ENCODE measurements at regions not wholly inside any gene's neighbourhood (a gene's known extent, or its start where the extent isn't known, plus 50 kb on each side); places are given as distances from the start of the nearest gene placed in this dataset.

- Mint-ChIP-seq H3K9me3 (peaks cover 0 to 6% of the 10 kb centered on the region in 2 donors), H3K36me3 (no peaks in the 10 kb centered on the region)
- ATAC-seq = no peak
Measured at GRCh38 chr5:155299386-155300005, 285.9 kb downstream of the KIF4B start.

DNA sequence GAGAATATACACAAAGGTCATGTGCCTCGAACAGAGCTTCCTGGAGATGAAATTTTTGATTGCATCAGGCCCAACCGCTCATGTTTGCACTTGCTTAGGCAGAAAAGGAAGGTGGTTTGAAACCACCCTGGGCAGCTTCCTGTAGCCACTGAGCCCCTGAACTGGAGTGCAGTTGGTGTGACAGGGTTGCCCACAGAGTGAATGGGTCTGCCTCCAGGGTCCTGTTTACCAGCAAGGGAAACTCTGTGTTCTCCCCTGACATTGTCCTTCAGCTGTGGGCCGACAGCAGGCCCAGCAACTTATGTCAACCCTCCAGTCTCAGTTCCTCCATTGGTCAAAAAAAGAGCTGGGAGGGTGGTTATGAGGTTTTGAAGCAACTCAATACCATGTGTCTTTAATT is 289.6 kb downstream of the KIF4B start:
- ATAC-seq = no peak
- peaks cover 0 to 2% of the 10 kb centered on the region in 2 donors for H3K9me3 Mint-ChIP-seq

More at GRCh38 chr5:155299386-155300005, 285.9 kb downstream of the KIF4B start:
- DNase-seq (ENCODE audit: low spot score in 2 of 2) = no peak
- no peak overlapping the region for H3K27ac Mint-ChIP-seq

DNA sequence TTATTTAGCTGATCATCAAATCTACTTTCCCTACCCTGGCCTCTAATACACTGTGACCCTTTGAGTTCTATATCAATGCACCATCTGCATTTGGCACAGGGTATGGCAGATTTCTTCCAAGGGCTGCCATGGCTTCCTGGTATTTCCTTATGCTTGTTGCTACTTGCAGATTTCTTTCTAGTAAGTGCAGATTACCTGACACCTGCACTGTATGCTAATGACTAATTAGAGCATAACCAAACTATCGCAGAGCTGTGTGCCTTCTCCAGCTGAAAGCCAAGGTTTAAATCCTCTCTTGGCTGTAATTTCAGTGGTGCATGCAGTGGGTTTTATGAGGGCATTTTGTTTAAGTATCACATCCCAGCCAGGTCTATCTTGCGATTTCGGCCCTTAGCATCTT is 293.7 kb downstream of the KIF4B start:
- Mint-ChIP-seq H3K27ac (no peak overlapping the region), H3K36me3 (no peaks in the 10 kb centered on the region), H3K9me3 (no peaks in the 10 kb centered on the region)

More for the DNA sequence above, 289.6 kb downstream of the KIF4B start:
- Mint-ChIP-seq H3K27ac (no peak overlapping the region), H3K36me3 (no peaks in the 10 kb centered on the region)
- DNase-seq (ENCODE audit: low spot score in 2 of 2) = no peak

GRCh38 chr5:155308289-155308688 is 294.7 kb downstream of the KIF4B start:
- DNase-seq (ENCODE audit: low spot score in 2 of 2) (no peak), ATAC-seq (no peak)
- Mint-ChIP-seq H3K9me3 (no peaks in the 10 kb centered on the region), H3K36me3 (no peaks in the 10 kb centered on the region), H3K27ac (no peak overlapping the region)

More for the DNA sequence above, 293.7 kb downstream of the KIF4B start:
- ATAC-seq = no peak
- DNase-seq (ENCODE audit: low spot score in 2 of 2) = no peak

- no peak for ATAC-seq
- Mint-ChIP-seq H3K36me3 (no peaks in the 10 kb centered on the region), H3K27ac (no peak overlapping the region), H3K9me3 (no peaks in the 10 kb centered on the region)
- DNase-seq (ENCODE audit: low spot score in 2 of 2) = no peak
Measured at GRCh38 chr5:155309021-155309746, 295.6 kb downstream of the KIF4B start.

GRCh38 chr5:155311721-155312120 is 298.2 kb downstream of the KIF4B start:
- ATAC-seq (no peak), DNase-seq (ENCODE audit: low spot score in 2 of 2) (no peak)
- no peaks in the 10 kb centered on the region for H3K36me3 Mint-ChIP-seq
- H3K9me3 Mint-ChIP-seq = peaks cover 0 to 3% of the 10 kb centered on the region in 2 donors
- no peak overlapping the region for H3K27ac Mint-ChIP-seq

DNA sequence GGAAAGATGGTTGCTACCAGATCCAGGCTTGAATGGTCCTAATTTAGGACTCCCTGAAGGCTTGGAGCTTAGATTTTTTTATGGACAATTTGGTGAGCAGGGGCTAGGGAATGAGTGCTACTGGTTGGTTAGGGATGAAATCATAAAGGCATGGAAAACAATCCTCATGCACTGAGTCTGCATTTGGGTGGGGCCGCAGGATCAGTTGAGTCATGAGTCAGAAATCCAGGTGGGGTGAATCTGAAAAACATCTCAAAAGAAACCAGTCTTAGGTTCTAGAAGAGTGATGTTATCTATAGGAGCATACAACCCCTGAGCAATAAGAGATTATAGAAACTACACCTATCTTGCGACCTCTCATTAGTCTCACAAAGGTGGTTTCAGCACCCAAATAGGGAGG is 300.0 kb downstream of the KIF4B start:
- Mint-ChIP-seq H3K27ac (no peak overlapping the region), H3K36me3 (no peaks in the 10 kb centered on the region), H3K9me3 (peaks cover 3 to 4% of the 10 kb centered on the region in 2 donors)
- ATAC-seq (no peak), DNase-seq (ENCODE audit: low spot score in 2 of 2) (no peak)

- Mint-ChIP-seq H3K27ac (no peak overlapping the region), H3K36me3 (no peaks in the 10 kb centered on the region), H3K9me3 (peaks cover 3 to 4% of the 10 kb centered on the region in 2 donors)
- DNase-seq (ENCODE audit: low spot score in 2 of 2) (no peak), ATAC-seq (no peak)
Measured at GRCh38 chr5:155316070-155316714, 302.6 kb downstream of the KIF4B start.

DNA sequence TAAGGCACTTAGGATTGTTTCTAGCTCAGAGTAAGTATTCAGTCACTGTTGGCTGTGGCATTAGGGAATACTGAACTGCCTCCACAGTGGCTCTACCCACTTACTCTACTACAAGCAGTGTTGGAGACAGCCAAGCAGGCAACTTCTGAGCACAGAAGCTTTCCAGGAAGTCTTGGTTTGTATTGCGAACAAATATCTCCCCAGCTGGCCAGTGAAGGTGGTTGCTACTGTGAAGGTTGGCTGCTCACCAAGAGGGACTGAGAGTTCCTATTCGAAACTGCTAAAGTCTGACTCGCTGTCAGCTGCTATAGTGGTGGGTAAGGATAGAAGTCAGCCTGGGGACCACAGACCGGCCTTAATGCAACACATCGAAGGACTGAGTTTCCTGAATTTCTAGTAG is 319.1 kb downstream of the KIF4B start:
- ATAC-seq (no peak), DNase-seq (ENCODE audit: low spot score in 2 of 2) (no peak)
- Mint-ChIP-seq H3K27ac (no peak overlapping the region), H3K36me3 (no peaks in the 10 kb centered on the region), H3K9me3 (no peaks in the 10 kb centered on the region)

GRCh38 chr5:155342956-155343355 is 329.4 kb downstream of the KIF4B start:
- no peaks in the 10 kb centered on the region for H3K36me3 Mint-ChIP-seq
- no peak for DNase-seq (ENCODE audit: low spot score in 2 of 2)
- no peak for ATAC-seq
- H3K27ac Mint-ChIP-seq = no peak overlapping the region
- H3K9me3 Mint-ChIP-seq = peaks cover 0 to 4% of the 10 kb centered on the region in 2 donors

GRCh38 chr5:155343468-155343867 is 329.9 kb downstream of the KIF4B start:
- H3K9me3 Mint-ChIP-seq = peaks cover 0 to 4% of the 10 kb centered on the region in 2 donors
- no peak overlapping the region for H3K27ac Mint-ChIP-seq
- DNase-seq (ENCODE audit: low spot score in 2 of 2) (no peak), ATAC-seq (no peak)
- no peaks in the 10 kb centered on the region for H3K36me3 Mint-ChIP-seq

GRCh38 chr5:155353231-155353630 is 339.7 kb downstream of the KIF4B start:
- DNase-seq (ENCODE audit: low spot score in 2 of 2) (no peak), ATAC-seq (no peak)
- Mint-ChIP-seq H3K36me3 (peaks cover 6 to 14% of the 10 kb centered on the region in 2 donors), H3K9me3 (peaks cover 17 to 36% of the 10 kb centered on the region in 2 donors), H3K27ac (no peak overlapping the region)

- DNase-seq (ENCODE audit: low spot score in 2 of 2) (no peak), ATAC-seq (no peak)
- Mint-ChIP-seq H3K27ac (no peak overlapping the region), H3K9me3 (peaks cover 0 to 7% of the 10 kb centered on the region in 2 donors), H3K36me3 (no peaks in the 10 kb centered on the region)
Measured at GRCh38 chr5:155366096-155366495, 352.5 kb downstream of the KIF4B start.

DNA sequence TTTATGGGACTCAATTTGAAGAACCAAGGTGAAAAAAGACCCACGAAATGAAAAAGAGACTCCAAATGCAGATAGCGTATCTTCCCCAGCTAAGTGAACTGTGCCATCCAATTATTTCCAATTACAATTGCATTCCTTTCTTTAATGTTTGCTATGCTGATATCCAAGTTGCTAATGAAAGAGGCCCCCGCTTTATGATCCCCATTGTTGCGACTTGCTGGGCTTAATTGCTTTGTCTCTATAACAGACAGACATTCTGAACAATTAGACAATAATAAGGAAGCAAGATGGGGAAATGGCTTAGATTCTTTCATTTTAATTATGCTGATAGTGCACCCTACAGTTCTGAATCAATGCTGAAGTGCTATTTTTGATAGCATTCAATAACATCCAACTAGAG is 354.3 kb downstream of the KIF4B start:
- no peak for ATAC-seq
- Mint-ChIP-seq H3K9me3 (peaks cover 2 to 10% of the 10 kb centered on the region in 2 donors), H3K27ac (no peak overlapping the region), H3K36me3 (no peaks in the 10 kb centered on the region)
- no peak for DNase-seq (ENCODE audit: low spot score in 2 of 2)

DNA sequence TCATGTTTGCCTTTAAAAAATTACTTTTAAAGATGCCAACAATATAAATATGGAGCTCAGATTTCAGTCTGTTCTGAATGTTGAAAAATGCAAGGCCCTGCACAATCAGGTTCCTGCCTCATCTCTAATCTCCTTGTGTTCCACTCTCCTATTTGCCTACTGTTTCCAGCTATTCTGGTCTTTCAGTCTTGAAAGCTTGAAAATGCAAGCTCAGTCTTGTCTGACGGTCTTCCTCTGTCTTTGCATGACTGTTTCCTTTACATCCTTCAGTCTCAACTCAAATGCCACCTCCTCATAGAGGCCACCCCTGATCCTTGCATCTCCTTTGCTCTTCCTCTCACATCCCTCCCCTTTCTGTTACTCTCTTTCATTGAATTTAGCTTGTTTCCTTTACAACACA is 354.9 kb downstream of the KIF4B start:
- DNase-seq (ENCODE audit: low spot score in 2 of 2) (no peak), ATAC-seq (no peak)
- Mint-ChIP-seq H3K9me3 (peaks cover 4 to 10% of the 10 kb centered on the region in 2 donors), H3K27ac (no peak overlapping the region), H3K36me3 (no peaks in the 10 kb centered on the region)

- H3K36me3 Mint-ChIP-seq = no peaks in the 10 kb centered on the region
- ATAC-seq = no peak
- no peak for DNase-seq (ENCODE audit: low spot score in 2 of 2)
- H3K27ac Mint-ChIP-seq = no peak overlapping the region
- H3K9me3 Mint-ChIP-seq = no peaks in the 10 kb centered on the region
Measured at GRCh38 chr5:155380480-155380879, 366.9 kb downstream of the KIF4B start.

DNA sequence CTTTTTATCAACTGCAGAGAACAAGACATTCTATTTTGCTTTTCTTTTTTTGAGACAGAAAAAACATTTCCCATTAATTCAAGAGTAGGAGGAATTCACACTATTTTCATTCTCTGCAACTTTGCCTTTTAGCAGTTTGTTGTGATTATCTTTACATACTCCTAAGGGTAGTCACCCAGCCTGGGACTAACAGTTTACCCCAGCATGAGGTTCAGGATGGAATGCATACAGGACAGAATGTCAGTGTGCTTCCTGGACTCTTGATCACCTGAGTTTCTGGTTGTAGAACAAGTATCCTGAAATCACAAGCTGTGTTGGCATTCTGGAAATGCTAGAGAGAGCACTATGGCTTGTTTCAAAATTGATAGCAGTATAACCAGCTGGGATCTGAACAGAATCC is 368.1 kb downstream of the KIF4B start:
- peaks cover 4 to 5% of the 10 kb centered on the region in 2 donors for H3K9me3 Mint-ChIP-seq
- ATAC-seq = no peak
- DNase-seq (ENCODE audit: low spot score in 2 of 2) = no peak
- H3K27ac Mint-ChIP-seq = no peak overlapping the region
- no peaks in the 10 kb centered on the region for H3K36me3 Mint-ChIP-seq
